GM18519 (cell line): ENCODE measurements at regions not wholly inside any gene's neighbourhood (a gene's known extent, or its start where the extent isn't known, plus 50 kb on each side); places are given as distances from the start of the nearest gene placed in this dataset.

ENCODE experiments used
- ATAC-seq: cut with Tn5 transposase; IDR thresholded peaks from one replicate; pipeline ENCODE4 v1.9.1; 2021; ENCODE audit warnings: mild to moderate bottlenecking, moderate library complexity; ENCODE audit not compliant: unreplicated experiment, low FRiP score

DNA sequence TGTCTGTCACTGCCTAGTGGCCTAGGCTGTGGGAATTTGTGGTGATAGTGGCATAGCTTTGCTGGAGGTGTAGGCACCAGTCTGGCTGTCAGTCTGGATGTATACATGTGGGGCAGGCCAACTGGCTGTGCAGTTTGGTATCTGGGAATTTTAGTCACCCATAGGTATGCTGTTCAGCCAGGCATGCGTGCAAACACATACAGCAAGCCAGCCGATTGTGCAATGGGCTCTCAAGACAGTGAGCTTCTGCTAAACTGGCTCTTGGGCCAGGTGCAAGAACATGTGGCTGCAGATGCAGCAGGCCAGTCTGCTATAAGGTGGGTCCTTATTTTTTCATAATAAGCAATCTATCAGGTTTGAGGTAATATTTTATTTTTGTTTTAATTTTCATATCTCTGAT, 87.1 kb upstream of the PLSCR5 start:
- ATAC-seq: no peak

DNA sequence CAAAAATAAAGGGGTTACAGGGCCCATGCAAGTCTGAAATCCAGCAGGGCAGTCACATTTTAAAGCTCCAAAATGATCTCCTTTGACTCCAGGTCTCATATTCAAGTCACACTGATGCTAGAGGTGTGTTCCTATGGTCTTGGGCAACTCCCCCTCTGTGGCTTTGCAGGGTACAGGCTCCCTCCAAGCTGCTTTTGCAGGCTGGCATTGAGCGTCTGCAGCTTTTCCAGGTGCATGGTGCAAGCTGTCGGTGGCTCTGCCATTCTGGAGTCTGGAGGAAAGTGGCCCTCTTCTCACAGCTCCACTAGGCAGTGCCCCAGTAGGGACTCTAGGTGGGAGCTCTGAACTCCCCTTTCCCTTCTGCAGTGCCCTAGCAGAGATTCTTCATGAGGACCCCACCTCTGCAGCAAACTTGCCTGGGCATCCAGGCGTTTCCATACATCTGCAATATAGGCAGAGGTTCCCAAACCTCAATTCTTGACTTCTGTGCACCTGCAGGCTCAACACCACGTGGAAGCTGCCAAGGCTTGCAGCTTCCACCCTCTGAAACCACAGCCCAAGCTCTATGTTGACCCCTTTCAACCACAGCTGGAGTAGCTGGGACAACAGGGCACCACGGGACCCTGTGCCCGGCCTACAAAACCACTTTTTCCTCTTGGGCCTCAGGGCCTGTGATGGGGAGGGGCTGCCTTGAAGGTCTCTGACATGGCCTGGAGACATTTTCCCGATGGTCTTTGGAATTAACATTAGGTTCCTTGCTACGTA, 80.1 kb upstream of the PLSCR5 start:
- ATAC-seq: no peak

DNA sequence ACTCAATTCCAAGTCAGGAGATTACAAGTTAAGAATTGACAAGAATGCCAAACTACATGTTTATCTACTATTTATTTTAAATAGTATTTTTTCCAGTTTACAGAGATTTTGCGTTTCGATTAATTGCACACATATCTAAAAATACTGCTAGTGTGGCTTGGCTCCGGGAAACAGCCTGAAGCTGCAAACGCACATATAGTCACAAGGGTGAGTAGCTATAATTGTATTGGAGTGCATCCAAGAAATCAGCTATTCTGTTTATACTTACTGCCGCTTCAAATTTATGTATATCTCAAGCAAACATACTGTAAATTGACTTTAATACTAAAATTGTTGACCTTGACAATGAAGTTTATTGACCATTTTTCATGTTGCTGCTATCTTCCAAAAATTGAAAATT, 77.0 kb upstream of the PLSCR5 start:
- no peak for ATAC-seq

DNA sequence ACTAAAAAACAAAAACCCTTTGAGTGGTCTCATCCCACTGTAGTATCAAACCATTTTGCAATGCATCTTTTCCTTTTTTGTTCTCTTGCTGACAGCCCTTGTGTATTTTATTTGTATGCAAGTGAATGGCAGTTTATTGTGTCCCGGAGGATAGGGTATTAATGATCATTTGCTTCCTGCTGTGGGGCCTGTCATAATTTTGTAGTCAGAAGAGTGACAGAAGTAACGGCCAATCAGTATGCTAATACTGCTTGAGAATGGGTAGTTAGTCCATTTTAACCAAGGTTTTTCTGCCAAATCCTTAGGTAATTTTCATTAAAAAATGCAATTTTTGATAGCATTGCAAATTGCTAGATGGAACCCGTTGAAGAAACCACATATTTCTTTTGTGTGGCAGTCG, 75.5 kb upstream of the PLSCR5 start:
- no peak for ATAC-seq

DNA sequence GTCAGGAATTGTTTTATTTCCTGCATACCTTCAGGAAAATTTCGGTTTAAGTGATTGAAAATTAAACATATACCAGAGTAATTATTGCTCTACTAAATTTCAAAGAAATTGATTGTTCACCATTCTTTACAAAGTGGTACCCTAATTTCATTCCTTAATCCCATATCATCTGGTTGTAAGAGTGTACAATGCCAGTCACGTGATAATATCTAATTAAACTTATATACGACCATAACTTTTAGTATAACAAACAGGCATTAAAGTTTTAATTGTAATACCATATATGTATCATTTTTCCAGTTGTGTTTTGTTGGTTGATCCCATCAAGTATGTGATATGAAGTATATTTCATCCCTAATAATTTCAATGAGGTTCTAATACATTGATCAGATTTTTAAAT, 74.8 kb upstream of the PLSCR5 start:
- no peak for ATAC-seq

DNA sequence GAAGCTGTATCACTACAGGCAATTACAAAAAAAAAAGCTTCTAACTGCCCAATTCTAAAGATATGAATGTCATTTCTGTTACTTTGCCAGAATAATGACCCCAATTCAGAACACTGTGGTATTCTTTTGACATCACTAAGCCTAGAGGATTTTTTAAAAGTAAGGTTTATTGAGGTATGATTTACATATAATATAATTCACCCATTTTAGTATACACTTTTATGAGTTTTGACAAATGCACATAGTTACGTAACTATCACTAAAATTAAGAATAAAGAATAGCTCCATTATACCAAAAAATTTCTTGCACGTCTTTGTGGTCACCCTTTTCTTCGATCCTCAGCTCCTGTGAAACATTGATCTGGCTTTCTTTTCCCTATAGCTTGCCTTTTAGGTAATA, 74.0 kb upstream of the PLSCR5 start:
- no peak for ATAC-seq

DNA sequence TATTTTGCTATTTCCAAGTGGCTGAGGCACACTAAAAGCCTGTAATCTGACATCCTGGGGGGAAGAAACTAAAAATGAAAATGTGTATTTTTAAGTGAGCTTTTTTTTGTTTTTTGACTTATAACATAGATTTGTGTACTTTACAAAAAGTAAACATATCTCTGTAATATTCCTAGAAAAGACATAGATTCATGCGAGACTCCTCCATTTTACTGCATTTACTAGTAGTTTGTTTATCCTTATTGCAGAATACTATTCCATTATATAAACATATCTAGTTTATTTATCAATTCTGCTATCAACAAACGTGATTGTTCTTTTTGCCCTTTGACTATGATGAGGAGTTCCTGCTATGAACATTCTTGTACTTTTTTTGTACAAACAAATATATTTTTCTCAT, 67.8 kb upstream of the PLSCR5 start:
- ATAC-seq: no peak

DNA sequence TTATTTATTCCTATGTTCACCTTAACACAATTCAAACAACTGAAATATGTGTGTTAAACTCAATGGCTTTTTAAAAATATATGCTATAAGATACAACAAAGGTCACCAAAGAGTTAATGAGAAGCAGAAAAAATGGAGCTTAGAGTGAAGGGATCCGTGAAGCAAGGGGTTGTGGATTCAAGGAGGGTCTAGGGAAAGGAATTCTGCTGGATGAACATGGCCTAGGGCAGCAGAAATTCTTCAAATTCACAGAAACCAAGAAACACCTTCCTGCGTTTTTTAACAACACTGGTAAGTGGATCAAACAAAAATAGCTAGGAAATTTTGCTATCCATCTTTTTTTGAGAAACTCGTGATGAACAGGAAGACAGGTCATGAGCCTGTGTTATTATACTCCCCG, 59.3 kb upstream of the PLSCR5 start:
- no peak for ATAC-seq

DNA sequence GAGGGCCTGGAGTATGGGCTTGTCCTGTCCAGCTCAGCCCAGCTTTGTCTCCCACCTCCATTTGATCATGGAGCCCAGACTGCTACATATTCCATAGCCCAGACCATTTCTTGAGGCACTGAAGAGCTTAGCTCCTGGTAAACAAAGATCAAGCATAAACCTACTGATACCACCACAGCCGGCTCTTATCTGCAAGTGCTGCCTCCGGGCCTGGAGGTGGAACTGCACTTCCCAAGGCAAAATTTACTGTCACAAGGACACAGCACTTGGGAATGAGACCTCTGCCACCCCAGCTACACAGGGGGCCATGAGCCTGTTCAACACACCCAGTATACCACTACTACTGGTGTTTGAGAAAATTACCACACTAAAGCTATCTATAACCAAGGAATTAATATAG, 53.7 kb upstream of the PLSCR5 start:
- ATAC-seq: no peak

DNA sequence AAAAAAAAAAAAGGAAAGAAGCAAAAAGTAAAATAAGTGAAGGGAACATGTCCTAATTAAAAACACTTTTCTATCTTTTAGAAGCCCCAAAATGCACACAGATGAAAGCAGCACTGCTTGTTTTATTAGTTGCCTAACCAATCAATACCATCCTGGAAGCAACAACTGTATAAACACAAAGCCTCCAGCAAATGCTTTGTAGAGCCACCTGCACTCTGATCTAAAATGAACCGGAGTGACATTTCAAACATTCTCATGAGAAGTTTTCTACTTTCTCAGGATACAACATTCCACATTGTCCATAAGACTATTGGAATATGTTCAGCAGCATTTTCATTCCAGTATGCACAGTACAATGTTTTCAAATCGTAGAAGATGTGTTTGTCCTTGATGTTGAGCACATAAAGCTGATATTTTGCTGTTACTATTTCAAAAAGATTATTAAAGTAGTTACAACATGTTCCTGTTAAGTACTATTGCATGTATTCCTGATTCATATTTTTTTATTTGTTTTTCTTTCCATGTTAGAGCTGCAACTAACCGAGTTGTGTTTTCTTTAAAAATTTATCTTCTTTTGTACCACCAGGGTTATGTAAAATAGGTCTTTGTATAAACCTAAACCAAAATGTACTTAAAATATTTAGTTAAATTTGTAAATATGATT, 50.3 kb upstream of the PLSCR5 start:
- no peak for ATAC-seq
